Prostate gland (tissue), 2 donors: ENCODE measurements at regions not wholly inside any gene's neighbourhood (a gene's known extent, or its start where the extent isn't known, plus 50 kb on each side); places are given as distances from the start of the nearest gene placed in this dataset.

Source experiments
- CTCF ChIP-seq, 4 experiments: fragments of 200-600 bp in 2 of 4; fragments of 450-650 bp in 2 of 4; sonication (generic) in 2 of 4; IDR thresholded peaks; 1 replicate in 3 of 4; 2 replicates in 1 of 4; pipeline ENCODE4 v1.5.1; 2016 to 2019; ENCODE audit warnings: antibody characterized with exemption in 4 of 4, mild to moderate bottlenecking in 2 of 4, moderate library complexity in 2 of 4
- POLR2A ChIP-seq: fragments of 450-650 bp; IDR thresholded peaks from one replicate; pipeline ENCODE4 v1.6.1; 2016; ENCODE audit warnings: antibody characterized with exemption, mild to moderate bottlenecking

GRCh38 chr2:154934213-154934612 lies 235.7 kb downstream of the KCNJ3 start:
- TF ChIP-seq CTCF (IDR thresholded peaks at IDR 0.05) (no peak), POLR2A (no peak)
